Fibroblast of lung (primary cell): ENCODE measurements at regions not wholly inside any gene's neighbourhood (a gene's known extent, or its start where the extent isn't known, plus 50 kb on each side); places are given as distances from the start of the nearest gene placed in this dataset.

Experiments
- DNase-seq, 2 donors: peaks; one replicate each; pipeline versions ENCODE4 v3.0.0 to v3.0.0-alpha.2; 2010; ENCODE audit warnings: low read depth in 2 of 2
- H2AFZ ChIP-seq: 2 replicates; pipeline ENCODE4 v1.5.1; 2012; ENCODE audit warnings: low read length, control low read depth, inconsistent platforms
- H3K27ac ChIP-seq: 2 replicates; pipeline ENCODE4 v1.5.1; 2011; ENCODE audit warnings: low read length, control low read depth; ENCODE audit not compliant: insufficient read depth
- H3K27me3 ChIP-seq: 2 replicates; pipeline ENCODE4 v1.5.1; 2011; ENCODE audit warnings: mild to moderate bottlenecking, low read length; ENCODE audit not compliant: control insufficient read depth, insufficient read depth
- H3K36me3 ChIP-seq: 2 replicates; pipeline ENCODE4 v1.5.1; 2011; ENCODE audit warnings: low read length; ENCODE audit not compliant: control insufficient read depth, insufficient read depth
- H3K4me1 ChIP-seq: 2 replicates; pipeline ENCODE4 v1.5.1; 2011; ENCODE audit warnings: low read length; ENCODE audit not compliant: control insufficient read depth, insufficient read depth; ENCODE audit errors: extremely low read depth
- H3K4me2 ChIP-seq: 2 replicates; pipeline ENCODE4 v1.5.1; 2011; ENCODE audit warnings: low read length, control low read depth; ENCODE audit not compliant: insufficient read depth; ENCODE audit errors: extremely low read depth
- H3K4me3 ChIP-seq, 4 experiments: fragments of 200-600 bp in 1 of 4; sonication (generic) in 1 of 4; replicated peaks in 1 of 4; 2 replicates each; pipeline ENCODE4 v1.5.1; 2011 to 2016; ENCODE audit warnings: low read length in 4 of 4, low read depth in 3 of 4, mild to moderate bottlenecking in 3 of 4, control low read depth in 2 of 4, inconsistent platforms in 1 of 4, mixed read lengths in 1 of 4; ENCODE audit not compliant: insufficient read depth in 1 of 4; ENCODE audit errors: control extremely low read depth in 1 of 4
- H3K79me2 ChIP-seq: 2 replicates; pipeline ENCODE4 v1.5.1; 2012; ENCODE audit warnings: mild to moderate bottlenecking, low read length, inconsistent platforms; ENCODE audit not compliant: control insufficient read depth, insufficient read depth
- H3K9ac ChIP-seq: 2 replicates; pipeline ENCODE4 v1.5.1; 2011; ENCODE audit warnings: mild to moderate bottlenecking, low read length, control low read depth; ENCODE audit not compliant: insufficient read depth
- H3K9me3 ChIP-seq: 2 replicates; pipeline ENCODE4 v1.5.1; 2012; ENCODE audit warnings: low read depth, low read length; ENCODE audit not compliant: control insufficient read depth, insufficient read depth
- H4K20me1 ChIP-seq: 2 replicates; pipeline ENCODE4 v1.5.1; 2011; ENCODE audit warnings: low read length; ENCODE audit not compliant: control insufficient read depth, insufficient read depth; ENCODE audit errors: extremely low read depth
- EZH2 ChIP-seq: IDR thresholded peaks from 2 replicates; pipeline ENCODE4 v1.5.1; 2012; ENCODE audit warnings: low read length, control low read depth, mild to moderate bottlenecking; ENCODE audit errors: missing control alignments
- TF ChIP-seq, protein P1 (sequence below), 2 donors: IDR thresholded peaks in 1 of 2; conservative IDR thresholded peaks in 1 of 2; 1 replicate in 1 of 2; 2 replicates in 1 of 2; pipeline ENCODE4 v1.5.1; 2011 to 2012; ENCODE audit warnings: low read length in 2 of 2, control low read depth in 1 of 2, inconsistent platforms in 1 of 2, low read depth in 1 of 2, mild to moderate bottlenecking in 1 of 2

DNA sequence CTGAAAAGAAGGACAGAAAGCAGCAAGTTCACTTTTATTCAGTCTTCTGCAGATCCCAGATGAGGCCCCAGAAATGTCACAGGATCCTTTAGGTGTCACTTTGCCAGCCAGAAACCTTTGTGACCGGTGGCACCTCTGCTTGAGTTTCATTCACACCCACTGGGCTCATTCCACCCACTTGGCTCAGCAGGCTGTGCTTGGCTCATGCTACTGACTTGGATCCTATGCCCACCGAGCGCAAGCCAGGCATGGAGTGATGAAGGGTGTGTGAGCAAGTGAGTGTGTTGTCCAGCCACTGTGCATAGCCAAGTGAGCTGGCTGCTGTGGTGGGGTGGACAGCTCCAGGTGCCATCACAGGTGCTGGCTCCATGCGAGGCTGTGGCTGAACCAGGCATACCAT lies 357.0 kb upstream of the GULP1 start:
- Histone ChIP-seq H3K27ac (no peak overlapping the region), H3K4me3 (no peak overlapping the region), H3K27me3 (no peaks in the 10 kb centered on the region), H3K36me3 (no peaks in the 10 kb centered on the region), H4K20me1 (no peaks in the 10 kb centered on the region), H2AFZ (no peak overlapping the region), H3K9me3 (no peaks in the 10 kb centered on the region), H3K9ac (no peak overlapping the region), H3K4me1 (no peaks in the 10 kb centered on the region), H3K79me2 (no peaks in the 10 kb centered on the region), H3K4me2 (no peak overlapping the region)
- TF ChIP-seq, protein P1, sequence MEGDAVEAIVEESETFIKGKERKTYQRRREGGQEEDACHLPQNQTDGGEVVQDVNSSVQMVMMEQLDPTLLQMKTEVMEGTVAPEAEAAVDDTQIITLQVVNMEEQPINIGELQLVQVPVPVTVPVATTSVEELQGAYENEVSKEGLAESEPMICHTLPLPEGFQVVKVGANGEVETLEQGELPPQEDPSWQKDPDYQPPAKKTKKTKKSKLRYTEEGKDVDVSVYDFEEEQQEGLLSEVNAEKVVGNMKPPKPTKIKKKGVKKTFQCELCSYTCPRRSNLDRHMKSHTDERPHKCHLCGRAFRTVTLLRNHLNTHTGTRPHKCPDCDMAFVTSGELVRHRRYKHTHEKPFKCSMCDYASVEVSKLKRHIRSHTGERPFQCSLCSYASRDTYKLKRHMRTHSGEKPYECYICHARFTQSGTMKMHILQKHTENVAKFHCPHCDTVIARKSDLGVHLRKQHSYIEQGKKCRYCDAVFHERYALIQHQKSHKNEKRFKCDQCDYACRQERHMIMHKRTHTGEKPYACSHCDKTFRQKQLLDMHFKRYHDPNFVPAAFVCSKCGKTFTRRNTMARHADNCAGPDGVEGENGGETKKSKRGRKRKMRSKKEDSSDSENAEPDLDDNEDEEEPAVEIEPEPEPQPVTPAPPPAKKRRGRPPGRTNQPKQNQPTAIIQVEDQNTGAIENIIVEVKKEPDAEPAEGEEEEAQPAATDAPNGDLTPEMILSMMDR (conservative IDR thresholded peaks at IDR 0.05 in 1 of 2, IDR thresholded peaks at IDR 0.05 in 1 of 2; ENCODE audit: low read depth in 1 of 2, low read length in 2 of 2), result no peak
- no peak for TF ChIP-seq EZH2
- no peak for DNase-seq

DNA sequence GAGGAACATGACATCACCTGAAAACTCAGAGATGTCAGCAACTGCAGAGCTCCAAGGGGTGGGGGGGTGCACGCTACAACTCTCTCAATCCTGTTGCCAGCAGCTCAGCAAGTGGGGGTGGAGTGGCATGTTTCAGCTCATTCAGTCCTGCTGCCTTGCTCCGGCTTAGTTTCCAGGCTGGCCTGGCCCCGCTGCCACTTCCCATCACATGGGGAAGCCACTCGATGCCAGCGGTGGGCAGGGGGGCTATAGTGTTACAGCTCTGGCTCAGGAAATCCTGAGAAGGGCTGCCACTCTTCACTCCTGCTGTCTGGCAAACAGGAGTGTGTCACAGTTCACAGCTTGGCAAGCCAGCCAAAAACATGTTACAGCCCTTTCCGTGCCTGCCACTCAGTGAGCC lies 356.5 kb upstream of the GULP1 start:
- no peak for TF ChIP-seq EZH2
- TF ChIP-seq, protein P1 (conservative IDR thresholded peaks at IDR 0.05 in 1 of 2, IDR thresholded peaks at IDR 0.05 in 1 of 2; ENCODE audit: low read depth in 1 of 2, low read length in 2 of 2), result no peak
- no peaks in the 10 kb centered on the region for H3K9me3 ChIP-seq
- no peaks in the 10 kb centered on the region for H4K20me1 ChIP-seq
- H3K79me2 ChIP-seq, result no peaks in the 10 kb centered on the region
- H3K4me1 ChIP-seq, result no peaks in the 10 kb centered on the region
- no peak overlapping the region for H3K4me3 ChIP-seq
- H3K27me3 ChIP-seq, result no peaks in the 10 kb centered on the region
- DNase-seq, result no peak
- H2AFZ ChIP-seq, result no peak overlapping the region
- H3K9ac ChIP-seq, result no peak overlapping the region
- no peak overlapping the region for H3K4me2 ChIP-seq
- no peaks in the 10 kb centered on the region for H3K36me3 ChIP-seq
- no peak overlapping the region for H3K27ac ChIP-seq

DNA sequence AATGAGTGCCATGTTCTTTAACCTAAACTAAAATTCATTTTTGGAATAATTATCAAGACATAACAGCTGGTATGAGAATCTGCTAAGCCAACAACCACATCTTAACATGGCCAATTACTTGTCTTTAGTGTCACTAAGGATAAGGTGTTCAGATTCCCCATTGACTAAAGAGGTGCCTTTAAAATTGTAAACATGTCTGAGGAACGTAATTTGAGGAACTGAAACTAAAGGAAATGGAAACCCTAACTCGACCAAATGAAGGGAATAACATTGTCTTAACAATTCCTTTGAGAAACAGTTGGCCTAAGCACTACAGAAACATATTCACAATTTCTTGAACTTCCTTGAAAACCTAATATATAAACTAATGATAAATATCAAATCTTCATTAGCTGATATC lies 355.4 kb upstream of the GULP1 start:
- Histone ChIP-seq H3K9me3 (no peaks in the 10 kb centered on the region), H3K9ac (no peak overlapping the region), H3K4me1 (no peaks in the 10 kb centered on the region), H3K36me3 (no peaks in the 10 kb centered on the region), H3K4me2 (no peak overlapping the region), H4K20me1 (no peaks in the 10 kb centered on the region), H3K27me3 (no peaks in the 10 kb centered on the region), H3K4me3 (no peak overlapping the region), H3K27ac (no peak overlapping the region), H2AFZ (no peak overlapping the region), H3K79me2 (no peaks in the 10 kb centered on the region)
- TF ChIP-seq, protein P1 (conservative IDR thresholded peaks at IDR 0.05 in 1 of 2, IDR thresholded peaks at IDR 0.05 in 1 of 2; ENCODE audit: low read depth in 1 of 2, low read length in 2 of 2), result no peak
- no peak for TF ChIP-seq EZH2
- no peak for DNase-seq
